GM20000 (cell line): ENCODE measurements at regions not wholly inside any gene's neighbourhood (a gene's known extent, or its start where the extent isn't known, plus 50 kb on each side); places are given as distances from the start of the nearest gene placed in this dataset.

Source experiments
- DNase-seq: peaks from one replicate; pipeline ENCODE4 v3.0.0; 2012; ENCODE audit warnings: low spot score
- CTCF ChIP-seq: IDR thresholded peaks from 2 replicates; pipeline ENCODE4 v1.5.1; 2012; ENCODE audit warnings: mild to moderate bottlenecking, control low read depth; ENCODE audit errors: extremely low read depth, missing control alignments

DNA sequence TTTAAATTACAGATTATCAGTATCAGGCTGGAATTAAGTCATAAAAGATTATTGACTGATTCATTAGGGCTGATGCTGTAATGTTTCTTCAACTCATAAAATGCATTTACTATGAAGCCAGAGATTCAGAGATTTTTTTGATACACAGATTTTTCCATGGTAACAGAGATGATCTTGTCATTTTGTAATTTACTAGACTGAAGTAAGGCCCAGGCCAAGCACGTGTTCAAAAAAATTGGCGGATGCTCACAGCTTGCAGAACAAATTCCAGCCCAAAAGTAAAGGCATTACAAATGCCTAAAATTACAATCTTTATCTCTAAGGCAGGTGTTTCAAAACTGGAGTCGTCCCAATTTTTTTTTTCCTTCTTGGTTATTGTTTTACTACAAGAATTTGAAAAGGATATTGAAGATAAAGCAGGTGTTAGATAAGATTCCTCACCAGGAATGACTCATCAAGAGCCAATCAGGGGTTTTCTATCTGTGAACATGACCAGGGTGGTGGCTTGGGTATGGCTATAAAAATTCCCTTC lies 78.4 kb upstream of the MEOX2 start:
- DNase-seq: no peak
- no peak for TF ChIP-seq CTCF

DNA sequence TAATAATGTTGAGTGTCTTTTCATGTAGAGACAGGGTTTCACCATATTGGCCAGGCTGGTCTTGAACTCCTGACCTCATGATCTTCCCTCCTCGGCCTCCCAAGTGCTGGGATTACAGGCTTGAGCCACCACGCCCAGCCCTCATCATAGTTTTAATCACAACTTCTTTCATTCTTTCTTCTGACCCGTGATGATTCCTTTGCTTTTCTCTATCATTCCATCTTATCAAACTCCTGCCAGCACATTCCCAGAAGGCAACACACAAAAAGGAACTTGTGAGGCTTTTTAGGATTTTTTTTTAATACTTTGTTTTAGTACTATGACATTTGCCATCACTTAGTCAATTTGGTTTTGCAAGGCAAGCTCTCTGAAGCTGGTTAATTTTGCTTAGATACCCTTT lies 77.5 kb upstream of the MEOX2 start:
- no peak for TF ChIP-seq CTCF
- DNase-seq: no peak

DNA sequence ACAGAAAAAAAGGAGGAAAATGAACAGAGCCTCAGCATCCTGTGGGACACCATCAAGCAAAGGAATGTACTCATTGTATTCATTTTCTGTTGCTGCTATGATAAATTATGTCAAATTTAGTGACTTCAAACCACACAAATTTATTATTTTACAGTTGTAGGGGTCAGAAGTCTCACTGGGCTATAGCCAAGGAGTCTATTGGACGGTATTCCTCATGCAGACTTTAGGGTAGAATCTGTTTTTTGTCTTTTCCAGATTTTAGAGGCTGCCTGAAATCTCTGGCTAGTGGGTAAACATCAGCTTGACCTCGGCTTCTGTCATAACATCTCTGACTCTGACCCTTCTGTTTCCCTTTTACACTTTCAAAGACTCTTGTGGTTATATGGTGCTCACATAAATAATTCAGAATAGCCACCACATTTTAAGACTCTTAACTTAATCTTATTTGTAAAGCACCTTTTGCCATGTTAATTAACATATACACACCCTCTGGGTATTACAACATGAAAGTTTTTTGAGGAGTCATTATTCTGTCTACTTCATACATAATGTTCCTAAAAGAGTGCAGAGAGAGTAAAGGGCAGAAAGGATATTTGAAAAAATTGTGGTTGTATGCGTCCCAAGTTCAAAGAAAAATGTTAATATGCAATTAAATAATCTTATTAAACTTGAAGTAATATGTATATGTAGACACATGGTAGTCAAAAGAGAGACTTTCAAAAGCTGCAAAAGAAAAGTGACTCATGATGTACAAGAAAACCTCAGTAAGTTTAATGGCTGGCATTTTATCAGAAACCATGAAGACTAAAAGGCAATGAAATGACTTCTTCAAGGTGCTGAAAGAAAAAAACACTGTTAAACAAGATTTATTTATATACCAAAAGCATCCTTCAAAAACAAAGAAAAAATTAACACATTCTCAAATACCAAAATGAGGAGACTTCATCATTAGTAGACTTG lies 70.8 kb upstream of the MEOX2 start:
- no peak for DNase-seq
- no peak for TF ChIP-seq CTCF

DNA sequence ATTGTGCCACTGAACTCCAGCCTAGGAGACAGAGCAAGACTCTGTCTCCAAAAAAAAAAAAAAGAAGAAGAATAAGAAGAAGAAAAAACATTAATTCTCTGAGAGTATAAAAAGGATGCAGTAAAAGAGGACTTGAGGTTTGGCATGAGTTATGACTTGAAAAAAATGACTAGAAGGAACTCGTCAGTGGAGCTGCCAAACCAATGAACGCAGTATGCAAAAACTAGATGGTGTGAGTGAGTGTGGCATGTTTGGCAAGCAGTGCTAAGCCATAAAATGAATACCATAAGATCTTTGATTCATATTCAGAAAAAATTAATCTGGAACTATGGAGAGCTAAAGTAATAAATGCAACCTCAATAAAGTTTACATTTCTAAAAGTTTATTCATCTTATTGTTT lies 68.6 kb upstream of the MEOX2 start:
- DNase-seq: no peak
- TF ChIP-seq CTCF: no peak

GRCh38 chr7:15753887-15754579 lies 67.5 kb upstream of the MEOX2 start:
- no peak for DNase-seq
- no peak for TF ChIP-seq CTCF

DNA sequence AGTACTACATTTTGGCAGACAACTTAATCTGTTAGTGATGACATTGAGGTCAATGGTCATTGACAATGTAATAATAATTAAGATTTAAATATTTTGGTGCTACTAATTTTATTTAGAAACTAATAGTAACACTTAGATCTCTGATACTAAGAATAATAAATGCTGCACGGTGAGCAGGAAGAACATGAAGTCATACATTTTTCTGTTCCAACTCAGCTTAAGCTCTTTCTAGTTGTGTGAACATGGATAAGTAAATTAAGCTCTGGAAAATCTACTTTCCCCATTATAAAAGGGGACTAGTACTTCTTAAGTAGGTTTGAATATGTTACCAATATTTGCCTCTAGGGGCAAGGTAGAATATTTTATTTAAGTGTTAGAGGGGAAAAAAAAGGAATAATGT lies 65.9 kb upstream of the MEOX2 start:
- DNase-seq: no peak
- no peak for TF ChIP-seq CTCF

DNA sequence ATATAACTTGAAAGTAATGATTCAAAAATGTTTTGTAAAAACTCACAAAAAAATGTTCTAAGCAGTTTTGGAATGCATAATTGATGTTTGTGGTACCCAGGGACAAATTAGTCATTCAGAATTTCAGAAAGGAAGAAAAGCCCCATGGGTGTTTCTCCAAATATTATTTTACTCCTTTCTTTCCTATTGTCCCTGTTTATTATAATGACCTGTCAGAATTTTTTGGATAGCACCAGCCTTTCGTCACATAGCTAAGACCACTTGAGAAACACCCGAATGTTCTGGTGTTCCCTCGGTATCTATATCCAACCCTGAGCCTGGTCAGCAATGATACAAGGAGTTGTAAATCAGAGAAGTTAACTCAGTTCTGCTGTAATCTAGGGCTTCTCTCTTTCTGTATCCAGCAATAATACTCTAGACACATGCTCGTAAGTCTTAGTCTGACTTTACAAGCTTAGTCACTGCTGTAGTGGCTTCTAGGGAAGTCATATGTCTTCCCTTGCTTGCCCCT lies 64.8 kb upstream of the MEOX2 start:
- no peak for DNase-seq

More for the DNA sequence above, 64.8 kb upstream of the MEOX2 start:
- no peak for TF ChIP-seq CTCF
